B cell (primary cell): ENCODE measurements at regions not wholly inside any gene's neighbourhood (a gene's known extent, or its start where the extent isn't known, plus 50 kb on each side); places are given as distances from the start of the nearest gene placed in this dataset.

Experiments
- CTCF ChIP-seq: fragments of 200-600 bp; IDR thresholded peaks from one replicate; pipeline ENCODE4 v1.8.0; 2022; ENCODE audit warnings: antibody characterized with exemption, mild to moderate bottlenecking
- EZH2 ChIP-seq: IDR thresholded peaks from 2 replicates; pipeline ENCODE4 v1.6.1; 2012; ENCODE audit warnings: borderline replicate concordance, low read depth, mild to moderate bottlenecking, moderate library complexity, low read length; ENCODE audit not compliant: insufficient read depth, poor library complexity, severe bottlenecking

GRCh38 chr13:65697843-65698242 is 1532.3 kb downstream of the PCDH9 start:
- TF ChIP-seq CTCF (no peak), EZH2 (no peak)
